ENCODE measurements at regions not wholly inside any gene's neighbourhood (a gene's known extent, or its start where the extent isn't known, plus 50 kb on each side); places are given as distances from the start of the nearest gene placed in this dataset.
"Not testable (repeated sequence)": the region's sequence is repeated elsewhere in the genome, so short reads cannot be mapped to it uniquely, and the experiment has no call there.

- ATAC-seq, result no peak
Measured at GRCh38 chr7:113775804-113776203, 143.0 kb downstream of the PPP1R3A start.

- ATAC-seq, result no peak
Measured at GRCh38 chr7:113775401-113775800, 143.4 kb downstream of the PPP1R3A start.

GRCh38 chr7:113774182-113774807, 144.5 kb downstream of the PPP1R3A start:
- no peak for ATAC-seq

- no peak for ATAC-seq
Measured at GRCh38 chr7:113770146-113770738, 148.6 kb downstream of the PPP1R3A start.

- no peak for ATAC-seq
Measured at GRCh38 chr7:113768387-113768786, 150.4 kb downstream of the PPP1R3A start.

GRCh38 chr7:113764401-113765035, 154.3 kb downstream of the PPP1R3A start:
- ATAC-seq, result no peak

GRCh38 chr7:113763226-113763625, 155.6 kb downstream of the PPP1R3A start:
- no peak for ATAC-seq

GRCh38 chr7:113756250-113756649, 162.6 kb downstream of the PPP1R3A start:
- ATAC-seq, result no peak

- no peak for ATAC-seq
Measured at GRCh38 chr7:113752689-113753088, 166.1 kb downstream of the PPP1R3A start.

GRCh38 chr7:113752289-113752688, 166.5 kb downstream of the PPP1R3A start:
- no peak for ATAC-seq

GRCh38 chr7:113751547-113751946, 167.3 kb downstream of the PPP1R3A start:
- no peak for ATAC-seq

- not testable (repeated sequence) for ATAC-seq
Measured at GRCh38 chr7:113748385-113748784, 170.4 kb downstream of the PPP1R3A start.

GRCh38 chr7:113742946-113743431, 175.8 kb downstream of the PPP1R3A start:
- not testable (repeated sequence) for ATAC-seq

GRCh38 chr7:113742377-113742776, 176.4 kb downstream of the PPP1R3A start:
- ATAC-seq, result no peak

- ATAC-seq, result no peak
Measured at GRCh38 chr7:113731571-113731970, 187.2 kb downstream of the PPP1R3A start.

GRCh38 chr7:113730309-113730955, 188.4 kb downstream of the PPP1R3A start:
- peak; percentile 82 for ATAC-seq

GRCh38 chr7:113727486-113727885, 191.3 kb downstream of the PPP1R3A start:
- no peak for ATAC-seq

- no peak for ATAC-seq
Measured at GRCh38 chr7:113722006-113722405, 196.8 kb downstream of the PPP1R3A start.

GRCh38 chr7:113717739-113718138, 201.1 kb downstream of the PPP1R3A start:
- ATAC-seq, result no peak

- ATAC-seq, result no peak
Measured at GRCh38 chr7:113715981-113716856, 202.6 kb downstream of the PPP1R3A start.

GRCh38 chr7:113715262-113715661, 203.5 kb downstream of the PPP1R3A start:
- no peak for ATAC-seq

All from esophagus mucosa (tissue), 1 donor.